Activated CD4-positive, alpha-beta memory T cell treated with anti-CD3 and anti-CD28 coated beads for 36 hours (primary cell): ENCODE measurements at regions not wholly inside any gene's neighbourhood (a gene's known extent, or its start where the extent isn't known, plus 50 kb on each side); places are given as distances from the start of the nearest gene placed in this dataset.

Experiments used
- CTCF ChIA-PET: fragments of 350-600 bp; sonication (Branson Sonifier 250); formaldehyde crosslinking; loops from one replicate; lab custom pipeline; 2021; ENCODE audit warnings: antibody characterized with exemption, inconsistent platforms; lab: Charles Lee
- POLR2A ChIA-PET: fragments of 350-600 bp; sonication (Branson Sonifier 250); formaldehyde crosslinking; loops from one replicate; lab custom pipeline; 2021; ENCODE audit warnings: antibody characterized with exemption; lab: Charles Lee
- DNase-seq: peaks from one replicate; pipeline ENCODE4 v3.0.0-alpha.2; 2020
- H3K27ac Mint-ChIP-seq: one replicate; pipeline ENCODE4 v1.8.0; 2021; ENCODE audit warnings: mixed read lengths
- H3K27me3 Mint-ChIP-seq: one replicate; pipeline ENCODE4 v1.8.0; 2021; ENCODE audit warnings: mixed read lengths
- H3K36me3 Mint-ChIP-seq: one replicate; pipeline ENCODE4 v1.8.0; 2021; ENCODE audit warnings: mixed read lengths
- H3K4me1 Mint-ChIP-seq: one replicate; pipeline ENCODE4 v1.8.0; 2021; ENCODE audit warnings: low read depth, mixed read lengths
- H3K4me3 Mint-ChIP-seq: one replicate; pipeline ENCODE4 v1.8.0; 2021; ENCODE audit warnings: mild to moderate bottlenecking, mixed read lengths
- H3K9me3 Mint-ChIP-seq: one replicate; pipeline ENCODE4 v1.8.0; 2021; ENCODE audit warnings: mixed read lengths
- intact Hi-C: fragments of 100-400 bp; cut with micrococcal nuclease; formaldehyde crosslinking; loops from one replicate; pipeline ENCODE4 v1.15.1; 2023

GRCh38 chr1:194081444-194081843 is 895.0 kb upstream of the B3GALT2 start:
- H3K27ac Mint-ChIP-seq, result no peak overlapping the region
- peaks cover 4% of the 10 kb centered on the region for H3K9me3 Mint-ChIP-seq
- H3K4me3 Mint-ChIP-seq, result no peak overlapping the region
- no peaks in the 10 kb centered on the region for H3K4me1 Mint-ChIP-seq
- peaks cover 4% of the 10 kb centered on the region for H3K36me3 Mint-ChIP-seq
- no peak for DNase-seq
- intact Hi-C loops, result no loop called here
- H3K27me3 Mint-ChIP-seq, result no peaks in the 10 kb centered on the region
- ChIA-PET CTCF (no interaction called here), POLR2A (no interaction called here)

GRCh38 chr1:194080826-194081225 is 894.4 kb upstream of the B3GALT2 start:
- no peak overlapping the region for H3K27ac Mint-ChIP-seq
- POLR2A ChIA-PET, result no interaction called here
- CTCF ChIA-PET, result no interaction called here
- intact Hi-C loops, result no loop called here
- H3K4me3 Mint-ChIP-seq, result no peak overlapping the region
- no peaks in the 10 kb centered on the region for H3K4me1 Mint-ChIP-seq
- no peaks in the 10 kb centered on the region for H3K27me3 Mint-ChIP-seq
- H3K9me3 Mint-ChIP-seq, result peaks cover 4% of the 10 kb centered on the region
- DNase-seq, result no peak
- peaks cover 4% of the 10 kb centered on the region for H3K36me3 Mint-ChIP-seq

DNA sequence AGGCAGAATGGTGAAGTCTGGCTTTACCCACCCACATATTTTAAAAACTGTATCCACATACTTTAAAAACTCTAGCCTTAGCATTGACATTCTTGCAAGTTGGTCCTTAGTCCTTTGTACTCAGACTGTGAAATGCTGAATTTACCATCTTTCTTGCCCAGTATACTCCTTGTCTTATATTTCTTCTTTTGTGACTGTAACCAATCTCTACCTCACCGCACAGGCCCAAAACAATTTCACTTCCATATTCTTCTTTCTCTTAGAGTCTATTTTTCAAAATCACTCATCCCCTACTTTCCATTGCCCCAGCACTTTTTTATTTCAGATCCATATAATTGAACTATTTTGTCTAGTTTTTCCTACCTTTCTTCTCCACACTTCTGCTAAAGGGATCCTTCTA is 892.4 kb upstream of the B3GALT2 start:
- DNase-seq, result no peak
- Mint-ChIP-seq H3K27ac (no peak overlapping the region), H3K9me3 (peaks cover 4% of the 10 kb centered on the region), H3K4me3 (no peak overlapping the region), H3K27me3 (no peaks in the 10 kb centered on the region), H3K36me3 (peaks cover 4% of the 10 kb centered on the region), H3K4me1 (no peaks in the 10 kb centered on the region)
- intact Hi-C loops, result no loop called here
- ChIA-PET POLR2A (no interaction called here), CTCF (no interaction called here)

- no peak overlapping the region for H3K27ac Mint-ChIP-seq
- ChIA-PET CTCF (no interaction called here), POLR2A (no interaction called here)
- no peak for DNase-seq
- intact Hi-C loops, result no loop called here
- no peaks in the 10 kb centered on the region for H3K27me3 Mint-ChIP-seq
- H3K4me1 Mint-ChIP-seq, result no peaks in the 10 kb centered on the region
- H3K4me3 Mint-ChIP-seq, result no peak overlapping the region
- H3K9me3 Mint-ChIP-seq, result peaks cover 4% of the 10 kb centered on the region
- peaks cover 4% of the 10 kb centered on the region for H3K36me3 Mint-ChIP-seq
Measured at GRCh38 chr1:194076646-194077045, 890.2 kb upstream of the B3GALT2 start.

DNA sequence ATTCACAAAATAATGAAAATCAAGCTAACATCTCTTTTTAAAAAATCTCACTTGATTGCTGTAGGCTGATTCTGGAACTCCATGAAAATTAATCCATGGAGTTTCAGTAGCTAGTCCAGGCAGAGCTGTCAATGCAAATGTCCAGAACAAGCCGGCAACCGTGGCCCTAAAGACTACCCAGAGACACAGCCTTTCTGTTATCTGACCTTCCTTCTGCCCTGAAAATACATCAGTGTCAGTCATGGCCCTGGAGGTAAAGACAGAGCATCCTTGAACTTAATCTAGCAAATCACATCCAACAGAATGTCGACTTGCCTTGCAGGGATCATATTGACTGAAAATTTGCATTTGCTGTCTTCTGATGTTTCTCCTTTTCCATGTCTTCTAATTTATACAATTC is 887.4 kb upstream of the B3GALT2 start:
- peaks cover 4% of the 10 kb centered on the region for H3K9me3 Mint-ChIP-seq
- intact Hi-C loops, result no loop called here
- ChIA-PET CTCF (no interaction called here), POLR2A (no interaction called here)
- no peaks in the 10 kb centered on the region for H3K4me1 Mint-ChIP-seq
- no peak overlapping the region for H3K4me3 Mint-ChIP-seq
- H3K27ac Mint-ChIP-seq, result no peak overlapping the region
- peaks cover 4% of the 10 kb centered on the region for H3K36me3 Mint-ChIP-seq
- no peak for DNase-seq
- H3K27me3 Mint-ChIP-seq, result no peaks in the 10 kb centered on the region

DNA sequence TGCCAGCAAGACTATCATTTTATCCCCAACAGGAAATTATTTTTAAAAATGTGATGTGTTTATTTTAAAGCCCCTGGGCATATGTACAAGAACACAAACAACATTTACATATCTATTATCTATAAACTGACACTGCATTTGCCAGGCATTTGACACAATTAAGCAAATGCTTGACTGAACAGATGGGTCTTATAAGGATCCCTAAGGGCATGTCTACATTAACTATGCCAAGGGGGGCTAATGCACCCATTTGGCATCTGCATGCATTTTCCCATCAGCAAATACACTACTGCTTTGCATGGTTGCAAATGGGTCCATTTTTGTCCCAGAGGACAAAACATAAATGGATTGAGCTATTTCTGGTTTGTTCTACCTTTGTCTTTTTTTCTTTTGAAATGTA is 884.8 kb upstream of the B3GALT2 start:
- ChIA-PET CTCF (no interaction called here), POLR2A (no interaction called here)
- no peaks in the 10 kb centered on the region for H3K36me3 Mint-ChIP-seq
- intact Hi-C loops, result no loop called here
- no peak overlapping the region for H3K27ac Mint-ChIP-seq
- no peaks in the 10 kb centered on the region for H3K9me3 Mint-ChIP-seq
- no peak overlapping the region for H3K4me3 Mint-ChIP-seq
- H3K27me3 Mint-ChIP-seq, result no peaks in the 10 kb centered on the region
- DNase-seq, result no peak
- no peaks in the 10 kb centered on the region for H3K4me1 Mint-ChIP-seq

- no peaks in the 10 kb centered on the region for H3K9me3 Mint-ChIP-seq
- no peaks in the 10 kb centered on the region for H3K27me3 Mint-ChIP-seq
- ChIA-PET CTCF (no interaction called here), POLR2A (no interaction called here)
- no peaks in the 10 kb centered on the region for H3K4me1 Mint-ChIP-seq
- no peak overlapping the region for H3K4me3 Mint-ChIP-seq
- no peak for DNase-seq
- H3K27ac Mint-ChIP-seq, result no peak overlapping the region
- H3K36me3 Mint-ChIP-seq, result no peaks in the 10 kb centered on the region
- intact Hi-C loops, result no loop called here
Measured at GRCh38 chr1:194069831-194070218, 883.4 kb upstream of the B3GALT2 start.

GRCh38 chr1:194069168-194069830 is 882.9 kb upstream of the B3GALT2 start:
- ChIA-PET POLR2A (no interaction called here), CTCF (no interaction called here)
- DNase-seq, result no peak
- Mint-ChIP-seq H3K4me1 (no peaks in the 10 kb centered on the region), H3K9me3 (no peaks in the 10 kb centered on the region), H3K27ac (no peak overlapping the region), H3K27me3 (no peaks in the 10 kb centered on the region), H3K36me3 (no peaks in the 10 kb centered on the region), H3K4me3 (no peak overlapping the region)
- intact Hi-C loops, result no loop called here

GRCh38 chr1:194068446-194069167 is 882.2 kb upstream of the B3GALT2 start:
- H3K27ac Mint-ChIP-seq, result no peak overlapping the region
- ChIA-PET CTCF (no interaction called here), POLR2A (no interaction called here)
- no peak for DNase-seq
- H3K4me3 Mint-ChIP-seq, result no peak overlapping the region
- H3K9me3 Mint-ChIP-seq, result no peaks in the 10 kb centered on the region
- no peaks in the 10 kb centered on the region for H3K4me1 Mint-ChIP-seq
- intact Hi-C loops, result no loop called here
- no peaks in the 10 kb centered on the region for H3K36me3 Mint-ChIP-seq
- H3K27me3 Mint-ChIP-seq, result no peaks in the 10 kb centered on the region

DNA sequence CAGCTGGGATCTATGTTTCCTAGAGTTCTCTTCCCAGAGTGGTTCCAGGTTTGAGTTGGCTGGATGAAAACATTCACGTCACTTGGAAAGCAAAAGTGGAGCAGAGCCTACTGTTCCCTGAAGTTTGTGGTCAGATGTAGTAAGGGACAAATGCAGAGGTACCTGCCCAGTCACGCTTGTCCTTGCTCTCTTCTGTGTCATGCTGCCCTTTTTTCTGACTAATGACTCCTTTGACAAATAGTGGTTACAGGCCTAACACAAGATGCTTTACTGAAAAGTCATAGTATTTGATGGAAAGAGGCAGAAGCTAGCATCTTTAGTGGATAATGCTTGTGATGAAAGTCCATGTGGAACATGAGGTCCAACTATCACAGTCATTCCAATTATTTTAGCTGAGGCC is 881.4 kb upstream of the B3GALT2 start:
- H3K27ac Mint-ChIP-seq, result no peak overlapping the region
- no peaks in the 10 kb centered on the region for H3K9me3 Mint-ChIP-seq
- POLR2A ChIA-PET, result no interaction called here
- intact Hi-C loops, result no loop called here
- DNase-seq, result no peak
- no peaks in the 10 kb centered on the region for H3K27me3 Mint-ChIP-seq
- H3K4me1 Mint-ChIP-seq, result no peaks in the 10 kb centered on the region
- H3K4me3 Mint-ChIP-seq, result no peak overlapping the region
- H3K36me3 Mint-ChIP-seq, result no peaks in the 10 kb centered on the region
- CTCF ChIA-PET, result no interaction called here

- ChIA-PET POLR2A (no interaction called here), CTCF (no interaction called here)
- Mint-ChIP-seq H3K9me3 (peaks cover 3% of the 10 kb centered on the region), H3K36me3 (peaks cover 11% of the 10 kb centered on the region), H3K4me1 (peaks cover 23% of the 10 kb centered on the region), H3K4me3 (no peak overlapping the region), H3K27me3 (no peaks in the 10 kb centered on the region), H3K27ac (no peak overlapping the region)
- DNase-seq, result no peak
- intact Hi-C loops, result no loop called here
Measured at GRCh38 chr1:194062962-194063361, 876.5 kb upstream of the B3GALT2 start.

GRCh38 chr1:194062526-194062925 is 876.1 kb upstream of the B3GALT2 start:
- H3K4me1 Mint-ChIP-seq, result peaks cover 25% of the 10 kb centered on the region
- CTCF ChIA-PET, result no interaction called here

GRCh38 chr1:194060481-194060880 is 874.1 kb upstream of the B3GALT2 start:
- Mint-ChIP-seq H3K4me1 (peaks cover 46% of the 10 kb centered on the region), H3K36me3 (peaks cover 11% of the 10 kb centered on the region), H3K27me3 (no peaks in the 10 kb centered on the region), H3K4me3 (peak overlapping the region; percentile 5), H3K27ac (peak overlapping the region; percentile 52), H3K9me3 (peaks cover 3% of the 10 kb centered on the region)
- POLR2A ChIA-PET, result no interaction called here
- DNase-seq, result no peak
- intact Hi-C loops, result no loop called here
- CTCF ChIA-PET, result no interaction called here

More at GRCh38 chr1:194062526-194062925, 876.1 kb upstream of the B3GALT2 start:
- no peak overlapping the region for H3K27ac Mint-ChIP-seq
- no peaks in the 10 kb centered on the region for H3K27me3 Mint-ChIP-seq
- H3K36me3 Mint-ChIP-seq, result peaks cover 11% of the 10 kb centered on the region
- H3K9me3 Mint-ChIP-seq, result peaks cover 3% of the 10 kb centered on the region
- no peak for DNase-seq
- POLR2A ChIA-PET, result no interaction called here
- intact Hi-C loops, result no loop called here
- H3K4me3 Mint-ChIP-seq, result no peak overlapping the region
